Upper lobe of left lung (tissue), 6 donors: ENCODE measurements at regions not wholly inside any gene's neighbourhood (a gene's known extent, or its start where the extent isn't known, plus 50 kb on each side); places are given as distances from the start of the nearest gene placed in this dataset.

Experiments used
- ATAC-seq, 2 donors: fragments of 200-7000 bp; cut with Tn5 transposase; one replicate each; pipeline ENCODE4 v1.9.1; 2022; ENCODE audit warnings: mild to moderate bottlenecking in 2 of 2, moderate library complexity in 2 of 2; ENCODE audit not compliant: low FRiP score in 2 of 2
- DNase-seq, 2 donors: peaks; one replicate each; pipeline ENCODE4 v3.0.0-alpha.2; 2019 to 2020
- H3K27ac ChIP-seq, 4 donors: fragments of 200-600 bp; sonication (generic); one replicate each; pipeline ENCODE4 v1.5.1; 2016 to 2019
- H3K27me3 ChIP-seq, 4 donors: fragments of 200-600 bp; sonication (generic); one replicate each; pipeline ENCODE4 v1.5.1; 2017 to 2019
- H3K36me3 ChIP-seq, 4 donors: fragments of 200-600 bp; sonication (generic); one replicate each; pipeline ENCODE4 v1.5.1; 2016 to 2019
- H3K4me1 ChIP-seq, 4 donors: fragments of 200-600 bp; sonication (generic); one replicate each; pipeline ENCODE4 v1.5.1; 2018 to 2019
- H3K4me3 ChIP-seq, 4 donors: fragments of 200-600 bp; sonication (generic); one replicate each; pipeline ENCODE4 v1.5.1; 2017 to 2019; ENCODE audit warnings: mild to moderate bottlenecking in 2 of 4, moderate library complexity in 1 of 4
- H3K9me3 ChIP-seq, 4 donors: fragments of 200-600 bp; sonication (generic); one replicate each; pipeline ENCODE4 v1.5.1; 2018 to 2019
- EP300 ChIP-seq, 4 donors: sonication (generic); formaldehyde crosslinking; IDR thresholded peaks; one replicate each; pipeline ENCODE4 v1.5.1; 2017; ENCODE audit warnings: antibody characterized with exemption in 4 of 4, control low read depth in 2 of 4
- POLR2A ChIP-seq, 4 donors: fragments of 450-650 bp; IDR thresholded peaks; one replicate each; pipeline ENCODE4 v1.5.1; 2016 to 2017; ENCODE audit warnings: antibody characterized with exemption in 4 of 4, mild to moderate bottlenecking in 2 of 4
- POLR2AphosphoS5 ChIP-seq, 2 donors: sonication (generic); formaldehyde crosslinking; IDR thresholded peaks; one replicate each; pipeline ENCODE4 v1.5.1; 2017; ENCODE audit warnings: antibody characterized with exemption in 2 of 2
- WGBS, 2 donors: methylation state at CpG; one replicate each; pipeline ENCODE4 v1.1.5; 2017 to 2018; 5-methylcytosine and 5-hydroxymethylcytosine counted together
- TF ChIP-seq, protein P1 (sequence below), 6 experiments: fragments of 450-650 bp in 4 of 6; fragments of 200-600 bp in 2 of 6; sonication (generic) in 2 of 6; IDR thresholded peaks; one replicate each; pipeline ENCODE4 v1.5.1; 2016 to 2019; ENCODE audit warnings: antibody characterized with exemption in 6 of 6
- donor health status: DM: no; HTN: no; CAD: no; lungs with moderate emphysema.
- donor health status: DM: no; HTN: yes; CAD: no; lungs with severe emphysema.

DNA sequence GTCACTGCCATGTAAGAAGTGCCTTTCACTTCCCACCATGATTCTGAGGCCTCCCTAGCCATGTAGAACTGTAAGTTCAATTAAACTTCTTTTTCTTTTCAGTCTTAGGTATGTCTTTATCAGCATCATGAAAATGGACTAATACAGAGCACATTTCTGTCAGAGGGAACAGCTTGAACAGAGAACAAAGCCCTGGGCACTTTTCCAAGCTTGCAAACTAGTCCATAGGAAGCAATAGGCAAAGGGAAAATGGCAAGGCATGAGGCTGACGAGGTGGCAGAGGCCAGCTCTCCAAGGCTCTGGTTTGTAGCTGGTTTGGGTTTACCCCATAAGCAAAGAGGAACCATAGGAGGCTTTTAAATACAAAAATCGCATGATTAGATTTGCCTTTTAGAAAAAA is 185.1 kb upstream of the HDDC2 start:
- Histone ChIP-seq H3K27me3 (no peaks in the 10 kb centered on the region), H3K9me3 (no peaks in the 10 kb centered on the region), H3K4me3 (no peak overlapping the region), H3K36me3 (no peaks in the 10 kb centered on the region), H3K27ac (no peak overlapping the region), H3K4me1 (no peaks in the 10 kb centered on the region)
- DNase-seq (no peak), ATAC-seq (no peak)
- WGBS, 2 donors: 67 to 82% methylated on average over 2 of the region's 2 CpGs
- TF ChIP-seq, protein P1, sequence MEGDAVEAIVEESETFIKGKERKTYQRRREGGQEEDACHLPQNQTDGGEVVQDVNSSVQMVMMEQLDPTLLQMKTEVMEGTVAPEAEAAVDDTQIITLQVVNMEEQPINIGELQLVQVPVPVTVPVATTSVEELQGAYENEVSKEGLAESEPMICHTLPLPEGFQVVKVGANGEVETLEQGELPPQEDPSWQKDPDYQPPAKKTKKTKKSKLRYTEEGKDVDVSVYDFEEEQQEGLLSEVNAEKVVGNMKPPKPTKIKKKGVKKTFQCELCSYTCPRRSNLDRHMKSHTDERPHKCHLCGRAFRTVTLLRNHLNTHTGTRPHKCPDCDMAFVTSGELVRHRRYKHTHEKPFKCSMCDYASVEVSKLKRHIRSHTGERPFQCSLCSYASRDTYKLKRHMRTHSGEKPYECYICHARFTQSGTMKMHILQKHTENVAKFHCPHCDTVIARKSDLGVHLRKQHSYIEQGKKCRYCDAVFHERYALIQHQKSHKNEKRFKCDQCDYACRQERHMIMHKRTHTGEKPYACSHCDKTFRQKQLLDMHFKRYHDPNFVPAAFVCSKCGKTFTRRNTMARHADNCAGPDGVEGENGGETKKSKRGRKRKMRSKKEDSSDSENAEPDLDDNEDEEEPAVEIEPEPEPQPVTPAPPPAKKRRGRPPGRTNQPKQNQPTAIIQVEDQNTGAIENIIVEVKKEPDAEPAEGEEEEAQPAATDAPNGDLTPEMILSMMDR (IDR thresholded peaks at IDR 0.05): no peak
- no peak for TF ChIP-seq POLR2AphosphoS5 (IDR thresholded peaks at IDR 0.05)
- TF ChIP-seq POLR2A (IDR thresholded peaks at IDR 0.05): no peak
- no peak for TF ChIP-seq EP300 (IDR thresholded peaks at IDR 0.05)

DNA sequence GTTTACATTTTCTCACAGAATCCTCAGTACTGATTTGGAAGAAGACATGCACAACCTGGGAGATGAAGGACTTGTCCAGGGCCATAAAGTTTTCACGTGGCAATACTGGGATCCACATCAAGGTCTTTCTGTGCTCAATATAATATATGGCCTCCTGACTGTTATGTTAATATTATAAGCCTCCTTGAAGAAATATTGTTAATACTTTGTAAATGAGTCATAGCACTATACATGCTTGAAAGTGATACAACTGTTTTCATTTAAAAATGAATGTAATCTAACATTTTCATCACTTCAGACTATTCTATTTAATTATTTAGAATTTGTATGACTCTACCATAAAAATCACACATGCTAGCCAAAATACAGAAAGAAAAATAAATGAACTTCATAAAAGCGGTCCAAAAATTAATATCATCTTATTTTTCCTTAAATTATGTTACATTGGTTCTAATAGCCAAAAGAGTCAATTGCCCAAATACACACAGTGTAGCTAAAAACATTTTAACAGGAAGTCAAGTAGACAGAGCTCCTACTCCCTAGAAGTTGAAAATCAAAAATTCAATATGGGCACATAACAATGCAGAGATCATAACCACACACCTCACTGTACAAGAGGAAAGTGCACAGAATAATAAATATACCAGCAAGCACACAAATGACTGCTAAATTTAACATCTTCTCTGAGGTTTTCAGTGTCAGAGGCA is 188.0 kb upstream of the HDDC2 start:
- no peaks in the 10 kb centered on the region for H3K4me1 ChIP-seq

DNA sequence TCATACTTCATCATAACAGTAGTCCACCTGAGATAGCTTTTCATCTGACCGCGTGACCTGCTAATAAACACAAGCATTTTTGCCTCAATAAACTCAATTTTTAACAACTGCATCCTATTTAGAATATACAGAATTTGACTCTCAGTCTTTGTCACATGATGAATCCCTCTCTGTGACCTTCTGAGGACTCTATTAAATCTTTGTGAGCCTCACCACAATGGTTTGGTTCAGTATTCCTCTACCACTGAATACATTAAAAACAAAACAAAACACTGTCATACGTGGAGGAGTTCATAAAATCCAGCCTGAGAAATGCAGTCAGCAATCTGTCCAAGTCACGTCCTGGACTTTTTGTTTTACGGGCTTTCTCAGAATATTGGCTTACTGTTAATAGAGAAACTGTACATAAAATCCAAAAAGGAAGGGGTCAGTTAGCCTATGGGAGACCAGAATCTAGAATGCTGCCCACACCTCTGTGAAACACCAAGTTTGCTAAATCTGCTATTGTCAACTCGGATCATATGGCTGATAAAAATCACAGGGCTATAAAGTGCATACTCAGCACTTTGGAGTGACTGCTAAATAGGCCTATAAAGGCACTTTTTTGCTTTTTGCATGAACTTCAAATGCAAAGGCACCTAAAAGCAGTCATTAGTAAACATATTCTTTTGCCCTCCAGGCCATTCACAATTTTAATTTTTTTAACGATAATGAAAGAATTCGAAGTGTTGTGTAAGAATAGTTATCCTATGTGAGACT is 190.3 kb upstream of the HDDC2 start:
- ATAC-seq: no peak
- WGBS, 2 donors: 85% methylated on average over 8 of the region's 8 CpGs
- Histone ChIP-seq H3K4me1 (no peaks in the 10 kb centered on the region), H3K27me3 (no peaks in the 10 kb centered on the region), H3K27ac (no peak overlapping the region), H3K9me3 (no peaks in the 10 kb centered on the region), H3K36me3 (no peaks in the 10 kb centered on the region), H3K4me3 (no peak overlapping the region)
- no peak for DNase-seq
- TF ChIP-seq EP300 (IDR thresholded peaks at IDR 0.05) (no peak), POLR2AphosphoS5 (IDR thresholded peaks at IDR 0.05) (no peak), POLR2A (IDR thresholded peaks at IDR 0.05) (no peak)
- TF ChIP-seq, protein P1 (IDR thresholded peaks at IDR 0.05): no peak

More for the DNA sequence above, 188.0 kb upstream of the HDDC2 start:
- 51 to 64% methylated on average over 2 of the region's 2 CpGs for WGBS, 2 donors
- Histone ChIP-seq H3K4me3 (no peak overlapping the region), H3K27me3 (no peaks in the 10 kb centered on the region), H3K27ac (no peak overlapping the region), H3K36me3 (no peaks in the 10 kb centered on the region), H3K9me3 (no peaks in the 10 kb centered on the region)
- DNase-seq (no peak), ATAC-seq (no peak)
- TF ChIP-seq POLR2A (IDR thresholded peaks at IDR 0.05) (no peak), POLR2AphosphoS5 (IDR thresholded peaks at IDR 0.05) (no peak)
- TF ChIP-seq, protein P1 (IDR thresholded peaks at IDR 0.05): no peak

DNA sequence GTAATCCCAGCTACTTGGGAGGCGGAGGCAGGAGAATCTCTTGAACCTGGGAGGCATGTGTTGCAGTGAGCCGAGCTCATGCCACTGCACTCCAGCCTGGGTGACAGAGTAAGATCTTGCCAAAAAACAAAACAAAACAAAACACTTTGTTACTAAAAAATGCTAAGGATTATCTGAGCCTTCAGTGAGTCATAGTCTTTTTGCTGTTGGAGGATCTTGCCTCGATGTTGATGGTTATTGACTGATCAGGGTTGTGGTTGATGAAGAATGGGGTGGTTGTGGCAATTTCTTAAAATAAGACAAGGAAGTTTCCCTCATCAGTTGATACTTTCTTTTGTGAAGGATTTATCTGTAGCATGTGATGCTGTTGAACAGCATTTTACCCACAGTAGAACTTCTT is 196.8 kb upstream of the HDDC2 start:
- Histone ChIP-seq H3K4me3 (no peak overlapping the region), H3K27ac (no peak overlapping the region), H3K36me3 (no peaks in the 10 kb centered on the region), H3K9me3 (no peaks in the 10 kb centered on the region), H3K4me1 (no peaks in the 10 kb centered on the region), H3K27me3 (no peaks in the 10 kb centered on the region)
- DNase-seq: no peak
- 91 to 95% methylated on average over 3 of the region's 3 CpGs for WGBS, 2 donors
- TF ChIP-seq, protein P1 (IDR thresholded peaks at IDR 0.05): no peak
- TF ChIP-seq EP300 (IDR thresholded peaks at IDR 0.05) (no peak), POLR2AphosphoS5 (IDR thresholded peaks at IDR 0.05) (no peak), POLR2A (IDR thresholded peaks at IDR 0.05) (no peak)
- no peak for ATAC-seq
